ENCODE measurements at regions not wholly inside any gene's neighbourhood (a gene's known extent, or its start where the extent isn't known, plus 50 kb on each side); places are given as distances from the start of the nearest gene placed in this dataset.

GRCh38 chr2:134778372-134778771 is 59.6 kb upstream of the TMEM163 start:
- Histone ChIP-seq H3K4me2 (ENCODE audit: low read length) (no peak overlapping the region), H3K9me3 (ENCODE audit: insufficient read depth, low read depth, low read length) (no peaks in the 10 kb centered on the region), H3K14ac (ENCODE audit: low read length) (no peak overlapping the region), H3K79me2 (ENCODE audit: control insufficient read depth, insufficient read depth, low read length, poor library complexity) (no peaks in the 10 kb centered on the region), H4K91ac (ENCODE audit: low read depth, low read length) (no peak overlapping the region), H3K4me1 (ENCODE audit: control insufficient read depth in 1 of 2, insufficient read depth in 2 of 2, low read length in 2 of 2) (peaks cover 11% of the 10 kb centered on the region in 2 experiments), H3K36me3 (ENCODE audit: control insufficient read depth in 1 of 2, insufficient read depth in 2 of 2, low read length in 2 of 2) (no peaks in the 10 kb centered on the region), H3K18ac (ENCODE audit: low read length) (no peak overlapping the region), H3K4ac (ENCODE audit: low read depth, low read length) (no peak overlapping the region), H2BK12ac (ENCODE audit: low read length) (no peak overlapping the region), H2BK5ac (ENCODE audit: low read depth, low read length, poor library complexity) (no peak overlapping the region), H3K9ac (ENCODE audit: low read length) (no peak overlapping the region), H4K12ac (ENCODE audit: low read depth, low read length) (no peak overlapping the region), H3K27me3 (ENCODE audit: insufficient read depth, low read length) (no peaks in the 10 kb centered on the region), H3K27ac (ENCODE audit: low read depth, low read length) (no peak overlapping the region), H4K8ac (ENCODE audit: low read depth, low read length) (no peak overlapping the region), H3K79me1 (ENCODE audit: low read length) (peaks cover 10% of the 10 kb centered on the region), H3K4me3 (ENCODE audit: low read depth, low read length) (no peak overlapping the region), H2AK5ac (ENCODE audit: low read length) (no peak overlapping the region), H2BK120ac (ENCODE audit: insufficient read depth, low read length, poor library complexity) (no peak overlapping the region), H2AFZ (ENCODE audit: insufficient read depth, low read length, poor library complexity) (no peak overlapping the region), H3K23ac (ENCODE audit: low read length) (no peak overlapping the region)
- no CpG with 5 or more reads among the region's 4 CpGs for WGBS (ENCODE audit: extremely low coverage, insufficient coverage, insufficient read length)
- no peak for DNase-seq

- H3K4me2 ChIP-seq (ENCODE audit: low read length): no peak overlapping the region
- H2BK12ac ChIP-seq (ENCODE audit: low read length): no peak overlapping the region
- WGBS (ENCODE audit: extremely low coverage, insufficient coverage, insufficient read length): no CpG with 5 or more reads among the region's 1 CpG
- H4K8ac ChIP-seq (ENCODE audit: low read depth, low read length): no peak overlapping the region
- H3K79me2 ChIP-seq (ENCODE audit: control insufficient read depth, insufficient read depth, low read length, poor library complexity): no peaks in the 10 kb centered on the region
- no peak for DNase-seq
- no peak overlapping the region for H3K18ac ChIP-seq (ENCODE audit: low read length)
- no peak overlapping the region for H4K91ac ChIP-seq (ENCODE audit: low read depth, low read length)
- no peak overlapping the region for H3K4me3 ChIP-seq (ENCODE audit: low read depth, low read length)
- no peak overlapping the region for H3K9ac ChIP-seq (ENCODE audit: low read length)
- H3K79me1 ChIP-seq (ENCODE audit: low read length): no peaks in the 10 kb centered on the region
- no peaks in the 10 kb centered on the region for H3K4me1 ChIP-seq (ENCODE audit: control insufficient read depth in 1 of 2, insufficient read depth in 2 of 2, low read length in 2 of 2)
- no peaks in the 10 kb centered on the region for H3K27me3 ChIP-seq (ENCODE audit: insufficient read depth, low read length)
- no peak overlapping the region for H3K27ac ChIP-seq (ENCODE audit: low read depth, low read length)
- H2BK5ac ChIP-seq (ENCODE audit: low read depth, low read length, poor library complexity): no peak overlapping the region
- no peak overlapping the region for H3K4ac ChIP-seq (ENCODE audit: low read depth, low read length)
- H3K14ac ChIP-seq (ENCODE audit: low read length): no peak overlapping the region
- H2BK120ac ChIP-seq (ENCODE audit: insufficient read depth, low read length, poor library complexity): no peak overlapping the region
- H3K9me3 ChIP-seq (ENCODE audit: insufficient read depth, low read depth, low read length): no peaks in the 10 kb centered on the region
- no peaks in the 10 kb centered on the region for H3K36me3 ChIP-seq (ENCODE audit: control insufficient read depth in 1 of 2, insufficient read depth in 2 of 2, low read length in 2 of 2)
- H4K12ac ChIP-seq (ENCODE audit: low read depth, low read length): no peak overlapping the region
- H3K23ac ChIP-seq (ENCODE audit: low read length): no peak overlapping the region
- H2AK5ac ChIP-seq (ENCODE audit: low read length): no peak overlapping the region
- no peak overlapping the region for H2AFZ ChIP-seq (ENCODE audit: insufficient read depth, low read length, poor library complexity)
Observed at GRCh38 chr2:134780972-134781371, 57.4 kb upstream of the ACMSD start.

- Histone ChIP-seq H2BK5ac (ENCODE audit: low read depth, low read length, poor library complexity) (no peak overlapping the region), H3K79me2 (ENCODE audit: control insufficient read depth, insufficient read depth, low read length, poor library complexity) (no peaks in the 10 kb centered on the region), H3K14ac (ENCODE audit: low read length) (no peak overlapping the region), H3K18ac (ENCODE audit: low read length) (no peak overlapping the region), H3K4me3 (ENCODE audit: low read depth, low read length) (no peak overlapping the region), H2BK12ac (ENCODE audit: low read length) (no peak overlapping the region), H2BK120ac (ENCODE audit: insufficient read depth, low read length, poor library complexity) (no peak overlapping the region), H3K36me3 (ENCODE audit: control insufficient read depth in 1 of 2, insufficient read depth in 2 of 2, low read length in 2 of 2) (no peaks in the 10 kb centered on the region), H4K91ac (ENCODE audit: low read depth, low read length) (no peak overlapping the region), H3K4me2 (ENCODE audit: low read length) (no peak overlapping the region), H3K23ac (ENCODE audit: low read length) (no peak overlapping the region), H3K79me1 (ENCODE audit: low read length) (no peaks in the 10 kb centered on the region), H4K12ac (ENCODE audit: low read depth, low read length) (no peak overlapping the region), H3K27me3 (ENCODE audit: insufficient read depth, low read length) (no peaks in the 10 kb centered on the region), H2AK5ac (ENCODE audit: low read length) (no peak overlapping the region), H3K27ac (ENCODE audit: low read depth, low read length) (no peak overlapping the region), H4K8ac (ENCODE audit: low read depth, low read length) (no peak overlapping the region), H3K9ac (ENCODE audit: low read length) (no peak overlapping the region), H3K4ac (ENCODE audit: low read depth, low read length) (no peak overlapping the region), H3K9me3 (ENCODE audit: insufficient read depth, low read depth, low read length) (no peaks in the 10 kb centered on the region), H2AFZ (ENCODE audit: insufficient read depth, low read length, poor library complexity) (no peak overlapping the region), H3K4me1 (ENCODE audit: control insufficient read depth in 1 of 2, insufficient read depth in 2 of 2, low read length in 2 of 2) (no peaks in the 10 kb centered on the region)
- DNase-seq: no peak
- no CpG with 5 or more reads among the region's 7 CpGs for WGBS (ENCODE audit: extremely low coverage, insufficient coverage, insufficient read length)
Observed at GRCh38 chr2:134782107-134782506, 56.3 kb upstream of the ACMSD start.

- no peak overlapping the region for H3K18ac ChIP-seq (ENCODE audit: low read length)
- no peak overlapping the region for H2BK5ac ChIP-seq (ENCODE audit: low read depth, low read length, poor library complexity)
- H3K14ac ChIP-seq (ENCODE audit: low read length): no peak overlapping the region
- H3K4me1 ChIP-seq (ENCODE audit: control insufficient read depth in 1 of 2, insufficient read depth in 2 of 2, low read length in 2 of 2): no peaks in the 10 kb centered on the region
- H3K23ac ChIP-seq (ENCODE audit: low read length): no peak overlapping the region
- no peaks in the 10 kb centered on the region for H3K36me3 ChIP-seq (ENCODE audit: control insufficient read depth in 1 of 2, insufficient read depth in 2 of 2, low read length in 2 of 2)
- no peak overlapping the region for H2AFZ ChIP-seq (ENCODE audit: insufficient read depth, low read length, poor library complexity)
- no peaks in the 10 kb centered on the region for H3K9me3 ChIP-seq (ENCODE audit: insufficient read depth, low read depth, low read length)
- no peak overlapping the region for H3K4me2 ChIP-seq (ENCODE audit: low read length)
- no peaks in the 10 kb centered on the region for H3K79me2 ChIP-seq (ENCODE audit: control insufficient read depth, insufficient read depth, low read length, poor library complexity)
- no peak overlapping the region for H2BK120ac ChIP-seq (ENCODE audit: insufficient read depth, low read length, poor library complexity)
- H3K79me1 ChIP-seq (ENCODE audit: low read length): no peaks in the 10 kb centered on the region
- no peak overlapping the region for H3K9ac ChIP-seq (ENCODE audit: low read length)
- H2AK5ac ChIP-seq (ENCODE audit: low read length): no peak overlapping the region
- no peak overlapping the region for H4K91ac ChIP-seq (ENCODE audit: low read depth, low read length)
- H3K27ac ChIP-seq (ENCODE audit: low read depth, low read length): no peak overlapping the region
- no peak overlapping the region for H4K12ac ChIP-seq (ENCODE audit: low read depth, low read length)
- no CpG with 5 or more reads among the region's 3 CpGs for WGBS (ENCODE audit: extremely low coverage, insufficient coverage, insufficient read length)
- H3K27me3 ChIP-seq (ENCODE audit: insufficient read depth, low read length): no peaks in the 10 kb centered on the region
- H3K4ac ChIP-seq (ENCODE audit: low read depth, low read length): no peak overlapping the region
- no peak overlapping the region for H4K8ac ChIP-seq (ENCODE audit: low read depth, low read length)
- peak in 1 of 2 donors; percentile 92 for DNase-seq
- no peak overlapping the region for H3K4me3 ChIP-seq (ENCODE audit: low read depth, low read length)
- H2BK12ac ChIP-seq (ENCODE audit: low read length): no peak overlapping the region
Observed at GRCh38 chr2:134782792-134783191, 55.6 kb upstream of the ACMSD start.

Measured in trophoblast cell (in vitro differentiated cells and primary cell).